MM.1S (cell line): ENCODE measurements at regions not wholly inside any gene's neighbourhood (a gene's known extent, or its start where the extent isn't known, plus 50 kb on each side); places are given as distances from the start of the nearest gene placed in this dataset.

Source experiments
- DNase-seq: peaks from one replicate; pipeline ENCODE4 v3.0.0-alpha.2; 2015
- H2AFZ ChIP-seq: fragments of 300-600 bp; sonication (generic); 2 replicates; pipeline ENCODE4 v1.6.0; 2016; ENCODE audit warnings: antibody characterized with exemption, low read length
- H3F3A ChIP-seq: fragments of 300-600 bp; sonication (generic); 2 replicates; pipeline ENCODE4 v1.6.1; 2016; ENCODE audit warnings: mild to moderate bottlenecking, antibody characterized with exemption, low read length, moderate library complexity, mixed read lengths; ENCODE audit not compliant: insufficient read depth
- H3K27ac ChIP-seq: fragments of 300-600 bp; sonication (generic); 2 replicates; pipeline ENCODE4 v1.5.1; 2016; ENCODE audit warnings: mild to moderate bottlenecking, low read length
- H3K27me3 ChIP-seq: fragments of 300-600 bp; sonication (generic); replicated peaks from 2 replicates; pipeline ENCODE4 v1.6.0; 2016; ENCODE audit warnings: low read length; ENCODE audit not compliant: insufficient read depth
- H3K36me3 ChIP-seq: fragments of 300-600 bp; sonication (generic); replicated peaks from 2 replicates; pipeline ENCODE4 v1.6.1; 2016; ENCODE audit warnings: mild to moderate bottlenecking, low read length, mixed read lengths; ENCODE audit not compliant: insufficient read depth
- H3K4me1 ChIP-seq: fragments of 300-600 bp; sonication (generic); 2 replicates; pipeline ENCODE4 v1.6.1; 2016; ENCODE audit warnings: low read length, mixed read lengths
- H3K4me2 ChIP-seq: fragments of 300-600 bp; sonication (generic); 2 replicates; pipeline ENCODE4 v1.6.0; 2016; ENCODE audit warnings: low read depth, low read length
- H3K4me3 ChIP-seq: fragments of 300-600 bp; sonication (generic); 2 replicates; pipeline ENCODE4 v1.5.1; 2016; ENCODE audit warnings: low read length, mixed read lengths
- H3K79me2 ChIP-seq: fragments of 300-600 bp; sonication (generic); 2 replicates; pipeline ENCODE4 v1.6.1; 2016; ENCODE audit warnings: mixed run types, low read length, mixed read lengths
- H3K9ac ChIP-seq: fragments of 300-600 bp; sonication (generic); 2 replicates; pipeline ENCODE4 v1.6.1; 2016; ENCODE audit warnings: low read length, mixed read lengths
- H3K9me2 ChIP-seq: fragments of 300-600 bp; sonication (generic); replicated peaks from 2 replicates; pipeline ENCODE4 v1.6.1; 2016; ENCODE audit warnings: mild to moderate bottlenecking, low read length, mixed read lengths; ENCODE audit not compliant: insufficient read depth
- H3K9me3 ChIP-seq: fragments of 300-600 bp; sonication (generic); replicated peaks from 2 replicates; pipeline ENCODE4 v1.6.1; 2016; ENCODE audit warnings: mild to moderate bottlenecking, low read length, mixed read lengths; ENCODE audit not compliant: insufficient read depth
- H4K20me1 ChIP-seq: fragments of 300-600 bp; sonication (generic); 2 replicates; pipeline ENCODE4 v1.6.1; 2016; ENCODE audit warnings: mild to moderate bottlenecking, low read length, moderate library complexity, mixed read lengths; ENCODE audit not compliant: insufficient read depth
- CTCF ChIP-seq: fragments of 300-600 bp; sonication (generic); IDR thresholded peaks from 2 replicates; pipeline ENCODE4 v1.5.1; 2016; ENCODE audit warnings: antibody characterized with exemption, low read length, mixed read lengths
- EZH2 ChIP-seq: fragments of 300-600 bp; sonication (generic); optimal IDR thresholded peaks from 2 replicates; pipeline ENCODE3; 2017; ENCODE audit warnings: low read depth, mild to moderate bottlenecking, antibody characterized with exemption, low read length, mixed read lengths
- EZH2phosphoT487 ChIP-seq: fragments of 300-600 bp; sonication (generic); IDR thresholded peaks from 2 replicates; pipeline ENCODE4 v1.6.1; 2018; ENCODE audit warnings: antibody characterized with exemption, low read length

- H3K9me2 ChIP-seq = no peaks in the 10 kb centered on the region
- H3K79me2 ChIP-seq = no peaks in the 10 kb centered on the region
- H3F3A ChIP-seq = no peaks in the 10 kb centered on the region
- H3K36me3 ChIP-seq = no peaks in the 10 kb centered on the region
- no peak overlapping the region for H2AFZ ChIP-seq
- no peaks in the 10 kb centered on the region for H4K20me1 ChIP-seq
- H3K27me3 ChIP-seq = no peaks in the 10 kb centered on the region
- no peaks in the 10 kb centered on the region for H3K4me1 ChIP-seq
- no peak overlapping the region for H3K4me2 ChIP-seq
- H3K27ac ChIP-seq = no peak overlapping the region
- H3K9ac ChIP-seq = no peak overlapping the region
- TF ChIP-seq CTCF = no peak
- TF ChIP-seq EZH2 = no peak
- TF ChIP-seq EZH2phosphoT487 = no peak
- no peak for DNase-seq
- H3K4me3 ChIP-seq = no peak overlapping the region
- H3K9me3 ChIP-seq = no peaks in the 10 kb centered on the region
These were observed 520.0 kb downstream of the SLC4A3 start for GRCh38 chr2:220147161-220148038.

GRCh38 chr2:220148471-220149248 is 521.2 kb downstream of the SLC4A3 start:
- Histone ChIP-seq H3K9me3 (no peaks in the 10 kb centered on the region), H3K27me3 (no peaks in the 10 kb centered on the region), H3K4me1 (no peaks in the 10 kb centered on the region), H3K4me3 (no peak overlapping the region), H3K4me2 (no peak overlapping the region), H3K9ac (no peak overlapping the region), H3K27ac (no peak overlapping the region), H4K20me1 (no peaks in the 10 kb centered on the region), H3K79me2 (no peaks in the 10 kb centered on the region), H3K36me3 (no peaks in the 10 kb centered on the region), H2AFZ (no peak overlapping the region), H3K9me2 (no peaks in the 10 kb centered on the region), H3F3A (no peaks in the 10 kb centered on the region)
- no peak for TF ChIP-seq CTCF
- no peak for TF ChIP-seq EZH2
- TF ChIP-seq EZH2phosphoT487 = no peak
- DNase-seq = no peak

GRCh38 chr2:220151341-220151740 is 523.9 kb downstream of the SLC4A3 start:
- H3K9me3 ChIP-seq = no peaks in the 10 kb centered on the region
- H3K27ac ChIP-seq = no peak overlapping the region
- no peak overlapping the region for H3K4me3 ChIP-seq
- no peaks in the 10 kb centered on the region for H4K20me1 ChIP-seq
- H3K4me1 ChIP-seq = no peaks in the 10 kb centered on the region
- H3F3A ChIP-seq = no peaks in the 10 kb centered on the region
- no peak overlapping the region for H3K4me2 ChIP-seq
- DNase-seq = no peak
- H3K27me3 ChIP-seq = no peaks in the 10 kb centered on the region
- no peaks in the 10 kb centered on the region for H3K36me3 ChIP-seq
- no peak overlapping the region for H2AFZ ChIP-seq
- H3K79me2 ChIP-seq = no peaks in the 10 kb centered on the region
- no peaks in the 10 kb centered on the region for H3K9me2 ChIP-seq
- TF ChIP-seq CTCF (no peak), EZH2 (no peak), EZH2phosphoT487 (no peak)
- no peak overlapping the region for H3K9ac ChIP-seq
